A673 (cell line): ENCODE measurements at regions not wholly inside any gene's neighbourhood (a gene's known extent, or its start where the extent isn't known, plus 50 kb on each side); places are given as distances from the start of the nearest gene placed in this dataset.

Experiments
- BruUV-seq: library from RNA; stranded (reverse); fragments of 400-500 nt; replicated peaks from 2 replicates; lab custom pipeline; 2021; lab: Mats Ljungman, UMichigan
- CTCF ChIA-PET: fragments of 300-600 bp; sonication (Branson Sonifier 250); formaldehyde crosslinking; loops from one replicate; lab custom pipeline; 2022; ENCODE audit warnings: antibody characterized with exemption; lab: Charles Lee
- POLR2A ChIA-PET: fragments of 300-600 bp; sonication (Branson Sonifier 250); formaldehyde crosslinking; loops from one replicate; lab custom pipeline; 2022; ENCODE audit warnings: antibody characterized with exemption; ENCODE audit not compliant: low non-redundant PET; lab: Charles Lee
- DNase-seq: peaks from one replicate; pipeline ENCODE4 v3.0.0-alpha.2; 2015; ENCODE audit warnings: low spot score
- H3K27ac ChIP-seq: fragments of 200-600 bp; sonication (generic); 2 replicates; pipeline ENCODE4 v1.5.1; 2016; ENCODE audit warnings: mixed run types, low read depth, mild to moderate bottlenecking, mixed read lengths, antibody characterized with exemption, low read length; ENCODE audit not compliant: poor library complexity, severe bottlenecking
- H3K27me3 ChIP-seq: fragments of 200-600 bp; sonication (generic); replicated peaks from 2 replicates; pipeline ENCODE4 v1.6.1; 2017; ENCODE audit warnings: mixed run types, low read depth, mild to moderate bottlenecking, mixed read lengths, antibody characterized with exemption, low read length; ENCODE audit not compliant: insufficient read depth, poor library complexity
- H3K36me3 ChIP-seq: fragments of 200-600 bp; sonication (generic); 2 replicates; pipeline ENCODE4 v1.6.1; 2016; ENCODE audit warnings: mixed run types, mild to moderate bottlenecking, mixed read lengths, antibody characterized with exemption, low read length; ENCODE audit not compliant: insufficient read depth, poor library complexity, severe bottlenecking
- H3K4me1 ChIP-seq: fragments of 200-600 bp; sonication (generic); 2 replicates; pipeline ENCODE4 v1.6.1; 2017; ENCODE audit warnings: mixed run types, mild to moderate bottlenecking, mixed read lengths, antibody characterized with exemption, low read length; ENCODE audit not compliant: insufficient read depth, poor library complexity, severe bottlenecking
- H3K4me3 ChIP-seq: fragments of 200-600 bp; sonication (generic); 2 replicates; pipeline ENCODE4 v1.5.1; 2016; ENCODE audit warnings: low read depth, mixed run types, mild to moderate bottlenecking, mixed read lengths, low read length; ENCODE audit not compliant: poor library complexity, severe bottlenecking
- H3K9me3 ChIP-seq: fragments of 200-600 bp; sonication (generic); 2 replicates; pipeline ENCODE4 v1.6.1; 2016; ENCODE audit warnings: mixed run types, low read depth, mild to moderate bottlenecking, mixed read lengths, antibody characterized with exemption, low read length; ENCODE audit not compliant: poor library complexity, severe bottlenecking
- EZH2 ChIP-seq: fragments of 200-600 bp; sonication (generic); IDR thresholded peaks from 2 replicates; pipeline ENCODE4 v1.6.1; 2017; ENCODE audit warnings: borderline replicate concordance, low read depth, mild to moderate bottlenecking, mixed read lengths, antibody characterized with exemption, low read length; ENCODE audit not compliant: poor library complexity, severe bottlenecking
- intact Hi-C: fragments of 100-400 bp; cut with micrococcal nuclease; formaldehyde crosslinking; loops from one replicate; pipeline ENCODE4 v1.10.0; 2022; ENCODE audit not compliant: unreplicated experiment
- TF ChIP-seq, protein P1 (sequence below): fragments of 300-800, 200-600 bp; sonication (generic); conservative IDR thresholded peaks from 2 replicates; pipeline ENCODE4 v1.5.1; 2017; ENCODE audit warnings: low read depth, mild to moderate bottlenecking, antibody characterized with exemption, low read length, moderate library complexity, mixed read lengths

- intact Hi-C loops, result no loop called here
- ChIA-PET CTCF (interaction anchor here (0.6 kb wide), 1 partner anchor 155 kb away, joined by 3 read pairs; no protein-coding TSS in a partner anchor), POLR2A (no interaction called here)
- no peak overlapping the region for H3K27ac ChIP-seq
- DNase-seq, result no peak
- H3K4me1 ChIP-seq, result no peaks in the 10 kb centered on the region
- H3K36me3 ChIP-seq, result no peaks in the 10 kb centered on the region
- H3K9me3 ChIP-seq, result no peaks in the 10 kb centered on the region
- no TSS peak for BruUV-seq
- H3K4me3 ChIP-seq, result no peak overlapping the region
- no peak for TF ChIP-seq EZH2
- TF ChIP-seq, protein P1, sequence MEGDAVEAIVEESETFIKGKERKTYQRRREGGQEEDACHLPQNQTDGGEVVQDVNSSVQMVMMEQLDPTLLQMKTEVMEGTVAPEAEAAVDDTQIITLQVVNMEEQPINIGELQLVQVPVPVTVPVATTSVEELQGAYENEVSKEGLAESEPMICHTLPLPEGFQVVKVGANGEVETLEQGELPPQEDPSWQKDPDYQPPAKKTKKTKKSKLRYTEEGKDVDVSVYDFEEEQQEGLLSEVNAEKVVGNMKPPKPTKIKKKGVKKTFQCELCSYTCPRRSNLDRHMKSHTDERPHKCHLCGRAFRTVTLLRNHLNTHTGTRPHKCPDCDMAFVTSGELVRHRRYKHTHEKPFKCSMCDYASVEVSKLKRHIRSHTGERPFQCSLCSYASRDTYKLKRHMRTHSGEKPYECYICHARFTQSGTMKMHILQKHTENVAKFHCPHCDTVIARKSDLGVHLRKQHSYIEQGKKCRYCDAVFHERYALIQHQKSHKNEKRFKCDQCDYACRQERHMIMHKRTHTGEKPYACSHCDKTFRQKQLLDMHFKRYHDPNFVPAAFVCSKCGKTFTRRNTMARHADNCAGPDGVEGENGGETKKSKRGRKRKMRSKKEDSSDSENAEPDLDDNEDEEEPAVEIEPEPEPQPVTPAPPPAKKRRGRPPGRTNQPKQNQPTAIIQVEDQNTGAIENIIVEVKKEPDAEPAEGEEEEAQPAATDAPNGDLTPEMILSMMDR, result no peak
- peaks cover 25% of the 10 kb centered on the region for H3K27me3 ChIP-seq
Observed at GRCh38 chr6:1067346-1067745, 244.6 kb upstream of the FOXQ1 start.

DNA sequence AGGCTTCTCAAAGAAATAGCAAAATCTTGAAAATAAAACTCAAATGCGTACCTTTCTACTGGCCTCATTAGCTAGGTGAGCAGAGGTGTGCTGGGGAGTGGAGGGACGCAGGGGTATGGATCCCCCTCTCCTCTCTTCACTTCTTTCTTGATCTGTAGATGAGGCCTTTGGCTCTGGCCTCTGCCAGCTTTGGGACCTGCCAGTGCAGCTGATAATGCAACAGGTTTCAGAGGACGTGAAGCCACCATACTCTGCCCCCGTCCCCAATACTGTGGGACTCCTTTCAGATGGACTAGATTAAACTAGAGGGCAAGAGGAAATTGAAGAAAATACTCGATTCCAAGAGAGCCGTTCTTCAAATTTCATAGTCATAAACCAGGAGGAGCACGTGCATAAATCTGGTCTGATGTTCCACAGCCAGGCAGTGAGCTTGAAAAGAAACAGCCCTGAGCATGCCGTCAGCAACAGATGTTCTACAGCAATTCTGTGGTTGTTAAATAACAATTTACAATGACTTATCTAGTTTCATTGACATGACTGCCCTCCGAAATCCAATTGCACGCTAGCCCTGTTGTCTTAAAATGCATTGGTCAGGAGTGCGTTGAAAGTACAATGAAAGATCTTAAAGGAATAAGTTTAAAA lies 245.3 kb upstream of the FOXQ1 start:
- peaks cover 30% of the 10 kb centered on the region for H3K27me3 ChIP-seq
- no TSS peak for BruUV-seq
- CTCF ChIA-PET, result interaction anchor here (0.6 kb wide), 1 partner anchor 154 kb away, joined by 3 read pairs; no protein-coding TSS in a partner anchor

GRCh38 chr6:1065986-1066385 lies 245.9 kb upstream of the FOXQ1 start:
- peaks cover 30% of the 10 kb centered on the region for H3K27me3 ChIP-seq
- CTCF ChIA-PET, result no interaction called here
- POLR2A ChIA-PET, result no interaction called here
- no peaks in the 10 kb centered on the region for H3K9me3 ChIP-seq
- no TSS peak for BruUV-seq
- H3K36me3 ChIP-seq, result no peaks in the 10 kb centered on the region
- no peak overlapping the region for H3K4me3 ChIP-seq
- no peak for DNase-seq
- no peaks in the 10 kb centered on the region for H3K4me1 ChIP-seq
- TF ChIP-seq EZH2, result no peak
- TF ChIP-seq, protein P1, result no peak
- H3K27ac ChIP-seq, result no peak overlapping the region
- intact Hi-C loops, result no loop called here

More for the DNA sequence above, 245.3 kb upstream of the FOXQ1 start:
- no peak overlapping the region for H3K4me3 ChIP-seq
- no peak for DNase-seq
- no peaks in the 10 kb centered on the region for H3K4me1 ChIP-seq
- H3K36me3 ChIP-seq, result no peaks in the 10 kb centered on the region
- H3K27ac ChIP-seq, result no peak overlapping the region
- POLR2A ChIA-PET, result no interaction called here
- TF ChIP-seq, protein P1, result no peak
- TF ChIP-seq EZH2, result no peak
- intact Hi-C loops, result no loop called here
- no peaks in the 10 kb centered on the region for H3K9me3 ChIP-seq
